Thymus (tissue), 11 donors: ENCODE measurements at regions not wholly inside any gene's neighbourhood (a gene's known extent, or its start where the extent isn't known, plus 50 kb on each side); places are given as distances from the start of the nearest gene placed in this dataset.

Experiments used
- DNase-seq, 9 donors: peaks; one replicate each; pipeline ENCODE4 v3.0.0-alpha.2; 2013; ENCODE audit warnings: low spot score in 9 of 9, low read depth in 6 of 9, missing footprints in 1 of 9
- H3K27ac ChIP-seq, 2 donors: one replicate each; pipeline ENCODE4 v1.5.1; 2013; ENCODE audit warnings: control low read depth in 1 of 2, low read depth in 1 of 2, low read length in 1 of 2, mild to moderate bottlenecking in 1 of 2, moderate library complexity in 1 of 2
- H3K27me3 ChIP-seq, 2 donors: one replicate each; pipeline ENCODE4 v1.5.1; 2013; ENCODE audit warnings: low read length in 1 of 2; ENCODE audit not compliant: control insufficient read depth in 2 of 2, insufficient read depth in 1 of 2
- H3K36me3 ChIP-seq, 2 donors: one replicate each; pipeline ENCODE4 v1.5.1; 2013; ENCODE audit warnings: low read length in 1 of 2, mild to moderate bottlenecking in 1 of 2, moderate library complexity in 1 of 2; ENCODE audit not compliant: control insufficient read depth in 2 of 2, insufficient read depth in 2 of 2
- H3K4me1 ChIP-seq, 2 donors: one replicate each; pipeline ENCODE4 v1.5.1; 2013; ENCODE audit warnings: low read length in 2 of 2; ENCODE audit not compliant: control insufficient read depth in 2 of 2, insufficient read depth in 2 of 2
- H3K4me3 ChIP-seq, 2 donors: one replicate each; pipeline ENCODE4 v1.5.1; 2013; ENCODE audit warnings: low read length in 2 of 2, control low read depth in 1 of 2, mild to moderate bottlenecking in 1 of 2
- H3K9me3 ChIP-seq, 2 donors: one replicate each; pipeline ENCODE4 v1.5.1; 2013; ENCODE audit warnings: low read length in 1 of 2, mild to moderate bottlenecking in 1 of 2; ENCODE audit not compliant: control insufficient read depth in 2 of 2, insufficient read depth in 1 of 2
- WGBS: extraction: QIAGEN DNeasy Blood & Tissue Kit; methylation state at CpG from one replicate; pipeline ENCODE4 v1.1.7; 2013; 5-methylcytosine and 5-hydroxymethylcytosine counted together
- donor health status: healthy.

DNA sequence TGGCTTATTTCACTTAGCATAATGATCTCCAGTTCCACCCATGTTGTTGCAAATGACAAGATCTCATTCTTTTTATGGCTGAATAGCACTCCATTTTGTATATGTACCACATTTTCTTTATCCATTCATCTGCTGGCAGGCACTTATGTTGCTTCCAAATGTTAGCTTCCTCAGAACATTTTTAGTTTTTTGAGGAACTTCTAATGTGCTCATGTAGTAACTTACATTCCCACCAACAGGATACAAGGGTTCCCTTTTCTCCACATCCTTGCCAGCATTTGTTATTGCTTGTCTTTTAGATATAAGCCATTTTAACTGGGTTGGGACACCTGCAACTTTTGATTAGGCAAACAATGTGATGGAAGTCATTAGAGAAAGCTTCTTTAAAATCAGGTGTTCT lies 454.2 kb downstream of the NLGN4X start:
- Histone ChIP-seq H3K9me3 (no peaks in the 10 kb centered on the region), H3K27me3 (no peaks in the 10 kb centered on the region), H3K4me3 (no peak overlapping the region), H3K36me3 (no peaks in the 10 kb centered on the region), H3K27ac (no peak overlapping the region), H3K4me1 (no peaks in the 10 kb centered on the region)
- no peak for DNase-seq

DNA sequence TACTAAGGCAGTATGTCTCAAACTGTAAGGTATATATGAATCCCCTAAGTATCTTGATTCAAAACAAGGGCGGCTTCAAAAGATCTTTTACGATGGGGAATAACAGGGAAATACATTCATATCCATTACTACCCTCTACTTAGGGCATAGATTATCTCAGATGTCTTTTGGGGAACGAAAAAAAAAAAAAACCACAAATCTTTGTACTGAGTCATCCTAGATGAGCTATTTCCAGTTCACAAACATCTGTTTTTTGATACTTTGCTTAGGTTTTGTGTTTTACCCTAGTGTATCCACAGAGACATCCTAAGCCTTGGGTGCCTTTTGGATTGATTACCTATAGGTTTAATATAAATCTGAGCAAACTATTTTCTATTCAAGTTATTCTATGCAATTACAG lies 457.2 kb downstream of the NLGN4X start:
- no peaks in the 10 kb centered on the region for H3K27me3 ChIP-seq
- no peaks in the 10 kb centered on the region for H3K36me3 ChIP-seq
- H3K9me3 ChIP-seq, result no peaks in the 10 kb centered on the region
- DNase-seq, result no peak
- H3K4me1 ChIP-seq, result no peaks in the 10 kb centered on the region
- no peak overlapping the region for H3K27ac ChIP-seq
- 49% methylated on average over 3 of the region's 3 CpGs for WGBS
- no peak overlapping the region for H3K4me3 ChIP-seq

DNA sequence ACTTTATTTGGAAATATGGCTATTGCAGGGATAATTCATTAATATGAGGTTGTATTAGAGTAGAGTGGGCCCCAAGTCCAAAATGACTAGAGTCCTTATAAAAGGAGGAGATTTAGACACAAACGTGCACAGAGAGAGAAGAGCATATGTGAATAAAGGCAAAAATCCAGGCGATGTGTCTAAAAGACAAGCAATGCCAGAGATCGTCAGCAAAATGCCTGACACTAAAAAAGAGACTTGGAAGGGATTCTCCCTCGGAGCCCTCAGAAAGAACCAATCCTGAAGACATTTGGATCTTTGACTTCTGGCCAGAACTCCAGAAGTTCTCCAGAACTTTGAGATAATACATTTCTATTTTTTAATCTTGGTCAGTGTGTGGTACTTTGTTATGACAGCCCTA lies 472.1 kb downstream of the NLGN4X start:
- Histone ChIP-seq H3K4me1 (no peaks in the 10 kb centered on the region), H3K9me3 (no peaks in the 10 kb centered on the region), H3K4me3 (no peak overlapping the region), H3K27ac (no peak overlapping the region), H3K36me3 (no peaks in the 10 kb centered on the region), H3K27me3 (no peaks in the 10 kb centered on the region)
- WGBS, result 94% methylated on average over 4 of the region's 4 CpGs
- no peak for DNase-seq

DNA sequence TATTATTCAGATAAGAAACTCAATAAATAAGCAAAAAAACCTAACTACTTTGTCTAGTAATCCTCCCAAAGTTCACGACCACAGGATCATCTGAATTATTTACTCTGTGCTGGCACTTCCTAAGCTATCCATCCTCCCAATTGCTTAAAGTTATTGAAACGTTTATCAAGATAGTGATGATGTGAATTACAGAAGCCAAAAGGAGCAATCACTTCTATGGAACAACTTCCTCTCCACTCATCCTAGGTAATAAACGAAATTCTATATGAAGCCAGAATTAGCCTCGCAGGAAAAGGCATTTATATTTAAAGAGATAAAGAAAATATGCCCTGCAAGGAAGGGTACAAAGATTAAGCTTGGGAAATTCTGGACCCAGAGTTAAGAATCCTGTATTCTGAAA lies 475.4 kb downstream of the NLGN4X start:
- Histone ChIP-seq H3K9me3 (no peaks in the 10 kb centered on the region), H3K27ac (no peak overlapping the region), H3K36me3 (no peaks in the 10 kb centered on the region), H3K27me3 (no peaks in the 10 kb centered on the region), H3K4me3 (no peak overlapping the region), H3K4me1 (no peaks in the 10 kb centered on the region)
- DNase-seq, result no peak
- 85% methylated on average over 4 of the region's 4 CpGs for WGBS

DNA sequence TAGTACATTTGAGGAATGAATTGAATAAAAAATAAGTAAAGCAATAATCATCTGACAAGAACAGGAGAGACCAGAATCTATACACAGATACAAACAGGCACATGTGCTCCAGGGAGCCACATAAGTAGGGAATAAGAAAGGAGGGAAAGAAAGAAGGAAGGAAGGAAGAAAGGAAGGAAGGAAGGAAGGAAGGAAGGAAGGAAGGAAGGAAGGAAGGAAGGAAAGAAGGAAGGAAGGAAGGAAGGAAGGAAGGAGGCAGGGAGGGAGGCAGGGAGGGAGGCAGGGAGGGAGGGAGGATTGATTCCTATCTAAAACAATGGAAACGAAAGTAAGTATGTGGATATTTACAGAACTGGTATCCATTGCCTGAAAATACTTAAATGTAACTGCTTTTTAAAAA lies 475.8 kb downstream of the NLGN4X start:
- Histone ChIP-seq H3K4me1 (no peaks in the 10 kb centered on the region), H3K27ac (no peak overlapping the region), H3K27me3 (no peaks in the 10 kb centered on the region), H3K9me3 (no peaks in the 10 kb centered on the region), H3K36me3 (no peaks in the 10 kb centered on the region), H3K4me3 (no peak overlapping the region)
- DNase-seq, result no peak
- 92% methylated on average over 1 of the region's 1 CpG for WGBS

DNA sequence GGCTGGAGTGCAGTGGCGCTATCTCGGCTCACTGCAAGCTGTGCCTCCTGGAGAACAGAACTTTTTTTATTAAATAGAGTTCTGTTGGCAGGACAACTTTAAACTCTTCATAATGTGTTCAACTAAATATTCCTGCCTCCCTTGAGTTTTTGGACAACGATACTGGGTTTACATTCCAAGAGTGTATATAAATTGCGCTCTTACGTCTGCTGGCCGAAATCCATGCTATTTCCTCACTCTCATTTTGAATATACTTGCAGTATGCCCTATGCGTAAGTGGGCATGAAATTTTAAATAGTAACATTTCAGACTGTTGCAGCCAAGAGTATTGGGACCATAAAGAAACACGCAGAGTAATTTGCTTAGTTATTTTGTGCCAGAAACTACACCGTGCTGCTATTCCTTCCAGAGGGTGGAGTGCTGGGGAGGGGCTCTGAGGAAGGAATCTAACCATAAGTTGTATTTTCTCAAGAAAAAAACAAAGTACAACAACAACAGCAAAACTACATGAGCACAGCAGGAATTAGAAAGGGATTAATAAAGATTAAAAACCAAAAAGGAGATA lies 480.0 kb downstream of the NLGN4X start:
- no peak overlapping the region for H3K4me3 ChIP-seq
- H3K36me3 ChIP-seq, result no peaks in the 10 kb centered on the region
- no peaks in the 10 kb centered on the region for H3K9me3 ChIP-seq
- DNase-seq, result no peak
- H3K27ac ChIP-seq, result no peak overlapping the region
- 95% methylated on average over 9 of the region's 9 CpGs for WGBS
- H3K27me3 ChIP-seq, result no peaks in the 10 kb centered on the region
- H3K4me1 ChIP-seq, result no peaks in the 10 kb centered on the region

DNA sequence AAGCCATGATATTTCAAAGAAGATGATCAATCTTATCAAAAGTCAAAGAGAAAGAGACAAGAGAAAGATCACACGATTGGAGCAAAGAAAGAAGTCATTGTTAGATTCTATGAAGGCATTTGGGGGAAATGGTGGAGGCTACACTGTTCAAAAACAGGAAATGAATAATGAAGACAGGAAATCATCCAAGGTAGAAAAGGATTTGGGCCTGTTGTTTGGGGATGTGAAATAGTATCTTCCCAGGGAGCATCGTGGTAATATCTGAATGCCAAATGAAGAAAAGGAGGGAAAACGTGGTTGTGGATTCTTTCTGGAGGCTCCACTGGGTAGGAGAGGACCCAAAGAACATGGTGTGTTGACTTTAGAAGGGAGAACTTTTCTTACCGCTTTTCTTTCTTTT lies 482.4 kb downstream of the NLGN4X start:
- 85% methylated on average over 4 of the region's 4 CpGs for WGBS
- no peaks in the 10 kb centered on the region for H3K9me3 ChIP-seq
- no peak for DNase-seq
- no peak overlapping the region for H3K27ac ChIP-seq
- no peaks in the 10 kb centered on the region for H3K27me3 ChIP-seq
- H3K4me1 ChIP-seq, result no peaks in the 10 kb centered on the region
- no peaks in the 10 kb centered on the region for H3K36me3 ChIP-seq
- H3K4me3 ChIP-seq, result no peak overlapping the region

DNA sequence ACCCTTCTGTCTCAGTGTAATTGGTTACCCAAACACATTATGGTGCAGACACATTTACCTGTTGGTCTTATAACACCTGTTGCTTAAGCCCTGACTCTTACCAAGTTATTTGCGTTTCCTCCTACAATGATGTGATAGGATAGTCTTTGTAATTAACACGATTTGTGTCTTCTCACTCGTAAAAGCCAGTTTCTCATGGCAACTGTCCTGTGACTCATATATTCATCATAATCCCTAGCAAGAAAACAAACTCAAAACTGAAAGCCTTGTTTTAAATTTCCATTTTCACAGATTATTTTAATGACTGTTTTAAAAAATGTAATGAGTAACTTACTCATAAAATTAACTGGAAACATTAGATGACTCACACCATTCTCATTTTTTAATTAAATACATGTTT lies 495.2 kb downstream of the NLGN4X start:
- DNase-seq, result no peak

DNA sequence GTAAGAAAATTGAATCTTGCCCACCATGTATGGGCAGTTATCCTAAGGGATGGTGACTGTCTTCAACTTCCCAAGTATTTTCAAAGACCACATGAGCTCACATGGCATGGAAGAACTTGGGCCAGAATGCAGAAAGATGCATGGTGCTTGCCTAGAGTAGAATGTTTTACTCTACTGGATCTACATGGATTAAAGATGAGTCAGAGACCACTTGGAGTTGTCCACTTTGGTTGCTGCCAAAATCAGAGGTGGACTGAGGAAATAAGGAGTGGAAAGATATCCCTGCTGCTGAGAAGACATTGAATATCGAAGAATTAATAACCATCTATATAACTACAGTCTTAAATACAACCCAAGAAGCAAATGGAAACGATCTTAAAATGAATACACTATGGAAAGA lies 498.1 kb downstream of the NLGN4X start:
- no peaks in the 10 kb centered on the region for H3K4me1 ChIP-seq
- 90% methylated on average over 2 of the region's 2 CpGs for WGBS
- H3K4me3 ChIP-seq, result no peak overlapping the region
- no peak overlapping the region for H3K27ac ChIP-seq
- H3K9me3 ChIP-seq, result no peaks in the 10 kb centered on the region
- H3K36me3 ChIP-seq, result no peaks in the 10 kb centered on the region
- H3K27me3 ChIP-seq, result no peaks in the 10 kb centered on the region
- no peak for DNase-seq

More for the DNA sequence above, 495.2 kb downstream of the NLGN4X start:
- 94% methylated on average over 3 of the region's 3 CpGs for WGBS
- Histone ChIP-seq H3K27me3 (no peaks in the 10 kb centered on the region), H3K4me3 (no peak overlapping the region), H3K9me3 (no peaks in the 10 kb centered on the region), H3K27ac (no peak overlapping the region), H3K36me3 (no peaks in the 10 kb centered on the region), H3K4me1 (no peaks in the 10 kb centered on the region)

DNA sequence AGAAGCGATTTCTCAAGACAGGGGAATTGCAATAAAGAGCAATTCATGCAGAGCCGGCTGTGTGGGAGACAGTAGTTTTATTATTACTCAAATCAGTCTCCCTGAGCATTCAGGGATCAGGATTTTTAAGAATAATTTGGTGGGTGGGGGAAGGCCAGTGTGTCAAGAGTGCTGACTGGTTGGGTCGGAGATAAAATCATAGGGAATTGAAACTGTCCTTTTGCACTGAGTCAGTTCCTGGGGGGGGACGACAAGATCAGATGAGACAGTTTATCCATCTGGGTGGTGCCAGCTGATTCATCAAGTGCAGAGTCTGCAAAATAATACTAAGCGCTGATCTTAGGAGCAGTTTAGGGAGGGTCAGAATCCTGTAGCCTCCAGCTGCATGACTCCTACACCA lies 502.4 kb downstream of the NLGN4X start:
- Histone ChIP-seq H3K4me1 (no peaks in the 10 kb centered on the region), H3K9me3 (no peaks in the 10 kb centered on the region), H3K27me3 (no peaks in the 10 kb centered on the region), H3K36me3 (no peaks in the 10 kb centered on the region), H3K27ac (no peak overlapping the region), H3K4me3 (no peak overlapping the region)
- WGBS, result 88% methylated on average over 5 of the region's 5 CpGs
- DNase-seq, result no peak
